A172 (cell line): ENCODE measurements at regions not wholly inside any gene's neighbourhood (a gene's known extent, or its start where the extent isn't known, plus 50 kb on each side); places are given as distances from the start of the nearest gene placed in this dataset.
"Not testable (repeated sequence)": the region's sequence is repeated elsewhere in the genome, so short reads cannot be mapped to it uniquely, and the experiment has no call there.

ENCODE experiments used
- DNase-seq: peaks from one replicate; pipeline ENCODE4 v3.0.0-alpha.2; 2015; ENCODE audit warnings: low spot score

- DNase-seq: no peak
These were observed 102.9 kb upstream of the LRPAP1 start for GRCh38 chr4:3634894-3635820.

DNA sequence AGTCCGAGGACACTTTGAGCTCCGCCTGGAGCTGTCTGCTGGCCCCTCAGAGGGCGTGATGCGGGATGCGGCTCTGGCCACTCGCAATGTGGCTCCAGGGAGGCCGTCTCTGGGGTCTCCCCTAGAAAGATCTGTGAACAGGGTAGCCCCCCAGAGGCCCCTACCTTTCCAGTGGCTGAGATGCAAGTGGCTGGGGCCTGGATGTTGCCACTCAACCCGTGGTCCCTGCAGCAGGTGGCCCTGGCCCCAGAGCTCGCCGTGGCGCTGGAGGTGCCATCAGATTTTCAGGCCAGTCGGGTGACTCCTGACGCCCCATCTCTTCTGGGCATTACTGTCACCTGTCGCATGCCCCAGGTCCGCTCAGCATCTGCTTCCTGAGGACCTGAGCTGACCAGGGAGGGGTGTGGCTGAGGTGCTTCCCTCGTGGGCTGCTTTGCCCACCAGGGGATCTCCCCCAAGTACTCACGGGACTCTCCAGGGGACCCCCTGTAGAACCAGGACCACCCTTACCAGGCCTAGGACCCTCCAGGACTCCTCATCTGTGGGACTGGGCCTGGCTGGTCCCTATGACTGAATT, 102.1 kb upstream of the LRPAP1 start:
- DNase-seq: no peak

GRCh38 chr4:3633277-3633676, 101.1 kb upstream of the LRPAP1 start:
- not testable (repeated sequence) for DNase-seq

GRCh38 chr4:3632794-3633193, 100.6 kb upstream of the LRPAP1 start:
- not testable (repeated sequence) for DNase-seq

GRCh38 chr4:3631544-3632266, 99.5 kb upstream of the LRPAP1 start:
- not testable (repeated sequence) for DNase-seq

DNA sequence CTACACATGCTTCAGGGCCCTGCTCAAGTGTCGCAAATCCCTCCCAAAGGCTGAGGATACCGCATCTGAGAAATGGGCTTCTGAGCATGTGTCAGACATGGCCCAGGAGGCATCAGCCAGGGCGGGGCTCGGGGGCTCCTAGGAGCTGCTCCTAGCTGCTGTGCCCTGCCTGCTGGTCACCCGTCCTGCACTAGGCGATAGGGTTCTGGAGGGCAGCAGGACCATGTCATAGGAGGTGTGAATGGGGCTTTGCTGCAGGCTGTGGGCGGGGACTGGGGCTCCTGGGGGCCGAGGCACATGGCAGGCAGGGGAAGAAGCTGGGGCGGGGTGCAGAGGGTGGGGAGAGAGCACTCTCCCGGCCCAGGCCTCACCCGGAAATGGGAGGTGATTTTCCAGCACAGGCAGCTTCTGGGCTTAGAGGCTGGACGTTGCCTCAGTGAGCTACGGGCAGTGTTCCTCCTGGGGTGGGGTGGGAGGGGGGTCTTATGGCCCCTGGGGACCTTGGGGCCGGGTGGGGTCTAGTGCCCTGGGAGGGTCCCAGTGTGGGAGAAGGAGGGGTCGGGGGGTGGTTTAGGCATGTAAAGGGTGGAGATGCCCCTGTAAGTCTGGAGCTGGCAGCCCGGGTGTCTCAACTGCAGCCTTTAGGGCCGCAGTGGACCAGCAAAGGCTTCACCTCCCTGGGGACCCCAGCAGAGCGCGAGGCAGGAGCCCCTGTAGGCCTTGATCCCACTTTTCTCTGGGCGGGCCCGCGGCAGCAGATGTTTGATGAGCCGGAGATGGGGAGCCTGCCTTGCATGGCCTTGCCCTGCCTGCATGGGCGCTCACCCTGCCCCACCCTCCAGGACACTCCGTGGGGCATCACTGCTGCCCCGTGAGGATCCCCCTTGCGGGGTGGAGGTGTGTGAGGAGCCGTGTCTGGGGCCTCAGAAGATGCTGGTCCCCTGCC, 98.6 kb upstream of the LRPAP1 start:
- peak; percentile 32 for DNase-seq

- no peak for DNase-seq
These were observed 97.9 kb upstream of the LRPAP1 start for GRCh38 chr4:3630136-3630597.

DNA sequence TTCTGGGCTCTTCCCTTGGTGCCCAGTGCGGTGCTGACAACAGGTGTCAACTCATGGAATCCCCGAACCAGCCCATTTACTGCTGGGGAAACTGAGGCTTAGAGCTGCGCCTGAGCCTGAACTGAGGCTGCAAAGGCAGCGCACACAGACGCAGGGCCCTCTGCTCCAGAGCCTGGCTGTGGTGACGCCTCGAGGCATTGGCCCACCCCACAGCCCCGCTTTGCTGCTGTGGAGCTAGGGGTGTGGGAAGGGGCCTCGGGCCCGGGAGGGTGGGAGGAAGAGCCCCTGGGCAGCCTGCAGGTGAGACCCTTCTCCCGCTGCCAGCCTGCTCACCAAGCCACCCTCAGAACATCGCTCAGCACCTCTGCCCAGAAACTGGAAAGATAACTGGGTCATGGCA, 97.4 kb upstream of the LRPAP1 start:
- no peak for DNase-seq

DNA sequence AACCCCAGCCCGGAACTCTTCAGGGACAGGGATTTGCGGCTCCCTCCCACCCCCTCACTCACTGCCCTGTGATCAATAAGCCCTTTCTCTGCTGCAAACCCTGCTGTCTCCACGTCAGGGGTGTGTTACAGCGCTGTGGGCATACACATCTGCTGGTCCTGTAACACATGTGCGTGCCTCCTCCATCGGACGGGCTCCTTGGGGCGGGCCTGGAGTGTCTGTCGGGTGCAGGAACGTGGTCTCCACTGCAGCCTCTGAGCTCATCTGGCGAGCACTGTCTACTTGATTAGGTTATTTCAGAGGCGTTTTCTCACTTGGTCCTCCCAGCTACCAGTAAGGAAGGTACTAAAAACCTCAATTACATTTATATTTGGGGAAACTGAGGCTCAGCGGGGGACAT, 97.0 kb upstream of the LRPAP1 start:
- DNase-seq: not testable (repeated sequence)

- no peak for DNase-seq
These were observed 96.6 kb upstream of the LRPAP1 start for GRCh38 chr4:3628868-3629175.

DNA sequence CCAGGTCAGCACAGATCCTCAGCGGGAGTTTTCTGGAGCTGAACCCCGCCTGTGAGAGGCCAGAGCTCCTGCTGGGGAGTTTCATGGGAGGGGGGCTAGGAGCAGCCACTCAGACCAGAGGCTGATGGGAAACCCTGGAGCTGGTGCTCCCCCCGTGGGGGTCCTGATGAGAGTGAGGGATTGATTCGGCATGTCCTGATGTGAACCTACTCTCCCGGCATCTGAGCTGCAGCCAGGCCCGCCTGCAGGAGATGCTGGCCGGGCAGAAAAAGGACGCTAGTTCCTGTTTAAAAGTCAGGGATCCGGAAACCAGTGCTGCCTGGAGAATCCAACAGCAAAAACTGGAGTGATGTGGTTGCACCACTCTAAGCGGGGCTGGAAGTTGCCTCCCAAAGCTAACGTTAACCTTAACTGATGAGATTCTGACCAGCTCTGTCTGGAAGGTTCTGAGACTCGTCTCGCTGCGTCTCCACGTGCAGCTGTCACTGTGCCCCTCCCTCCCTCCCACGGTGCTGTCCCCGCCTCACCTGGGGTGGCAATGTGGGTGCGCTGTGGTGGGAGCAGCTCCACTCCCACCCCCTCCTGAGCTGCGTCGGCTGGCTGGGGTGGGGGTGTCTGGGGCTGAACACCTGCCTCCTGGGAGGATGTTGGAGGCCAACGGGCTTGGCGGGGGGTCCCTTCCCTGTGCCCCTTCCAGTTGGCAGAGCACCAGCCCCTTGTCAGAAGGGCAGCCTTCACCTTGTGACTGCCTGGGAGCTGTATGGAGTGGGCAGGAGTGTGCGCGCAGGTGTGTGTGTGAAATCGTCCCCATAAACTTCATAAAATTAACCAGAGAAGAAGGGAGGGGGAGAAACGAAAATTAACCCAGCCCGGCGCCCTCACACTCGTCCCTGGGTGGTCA, 96.0 kb upstream of the LRPAP1 start:
- not testable (repeated sequence) for DNase-seq

- DNase-seq: not testable (repeated sequence)
These were observed 95.2 kb upstream of the LRPAP1 start for GRCh38 chr4:3627456-3627855.

GRCh38 chr4:3626131-3626884, 94.1 kb upstream of the LRPAP1 start:
- DNase-seq: not testable (repeated sequence)

DNA sequence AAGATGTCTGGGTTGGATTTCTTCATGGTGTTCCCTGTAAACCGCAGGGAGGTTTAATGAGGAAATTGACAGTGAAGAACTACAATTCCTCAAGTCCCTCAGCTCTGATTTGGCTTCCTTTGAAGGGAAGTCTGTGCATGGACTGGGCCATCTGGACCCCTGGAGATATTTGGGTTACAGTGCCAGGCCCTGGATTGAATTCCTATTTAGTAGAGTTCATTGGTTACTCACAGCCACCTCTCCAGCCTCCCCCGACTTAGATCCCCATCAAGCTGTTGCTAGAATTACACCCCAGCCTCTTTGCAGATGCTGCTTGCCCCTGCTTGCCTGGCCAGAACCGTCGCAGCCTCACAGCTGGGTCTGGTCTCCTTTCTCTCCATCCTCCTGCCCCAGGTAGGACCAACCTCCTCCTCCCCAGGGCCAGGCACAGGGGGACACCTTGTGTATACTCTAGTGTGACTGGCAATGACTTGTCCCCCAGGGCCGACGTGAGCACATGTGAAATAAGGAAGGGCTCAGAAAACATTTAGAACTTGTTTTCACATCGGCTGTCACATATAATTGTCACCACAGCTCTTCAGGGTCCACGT, 93.2 kb upstream of the LRPAP1 start:
- DNase-seq: not testable (repeated sequence)

GRCh38 chr4:3623809-3624329, 91.6 kb upstream of the LRPAP1 start:
- not testable (repeated sequence) for DNase-seq

DNA sequence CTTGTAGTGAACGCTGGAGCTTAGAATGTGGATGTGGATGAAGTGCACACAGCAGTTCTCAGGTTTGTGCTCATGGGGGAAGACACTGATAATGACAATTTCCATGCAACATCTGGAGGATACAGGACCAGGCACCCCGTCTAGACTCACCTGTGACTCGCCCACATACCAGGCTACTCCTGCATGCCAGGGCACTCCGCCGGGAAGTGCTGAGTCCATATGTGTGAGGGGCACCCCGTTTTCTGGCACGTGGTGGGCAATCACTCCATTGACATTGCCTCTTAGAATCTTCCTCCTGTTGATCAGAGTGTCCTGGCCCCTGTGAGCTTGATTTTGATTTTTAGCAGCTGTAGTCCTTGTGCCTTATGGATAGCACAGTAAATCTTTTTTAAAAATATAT, 90.9 kb upstream of the LRPAP1 start:
- no peak for DNase-seq

GRCh38 chr4:3620365-3620764, 88.1 kb upstream of the LRPAP1 start:
- DNase-seq: not testable (repeated sequence)

DNA sequence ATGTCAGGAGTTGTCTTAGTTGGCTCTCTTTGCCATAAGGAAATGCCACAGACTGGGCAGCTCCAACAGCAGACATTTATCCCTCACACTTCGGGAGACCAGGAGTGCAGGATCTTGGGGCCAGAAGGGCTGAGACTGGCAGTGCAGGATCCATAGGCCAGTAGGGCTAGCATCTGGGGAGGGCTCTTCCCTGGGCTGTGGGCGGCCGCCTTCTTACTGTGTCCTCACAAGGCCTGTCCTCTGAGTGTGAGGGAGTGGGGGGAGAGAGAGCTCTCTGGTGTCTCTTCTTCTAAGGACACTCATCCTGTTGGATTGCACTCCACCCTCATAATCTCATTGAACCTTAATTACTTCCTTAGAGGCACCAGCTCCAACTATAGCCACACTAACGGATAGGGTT, 87.5 kb upstream of the LRPAP1 start:
- DNase-seq: not testable (repeated sequence)

DNA sequence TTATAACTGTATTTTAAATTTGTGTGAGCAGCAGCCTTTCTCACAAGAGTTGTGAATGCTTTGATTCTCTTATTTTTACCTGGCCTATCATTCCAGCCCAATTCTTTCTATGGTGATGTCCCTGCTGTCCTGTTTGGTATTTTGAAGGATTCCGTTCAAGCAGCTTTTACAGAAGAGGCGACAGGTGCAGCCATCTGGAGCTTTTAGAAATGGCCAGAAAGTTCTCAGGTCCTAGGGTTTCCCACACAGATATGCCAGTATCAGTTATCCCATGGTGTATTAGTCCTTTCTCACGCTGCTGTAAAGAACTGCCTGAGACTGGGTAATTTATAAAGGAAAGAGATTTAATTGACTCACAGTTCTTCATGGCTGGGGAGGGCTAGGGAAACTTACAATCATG, 86.1 kb upstream of the LRPAP1 start:
- not testable (repeated sequence) for DNase-seq
